A204.1 (cell line): ENCODE measurements at regions not wholly inside any gene's neighbourhood (a gene's known extent, or its start where the extent isn't known, plus 50 kb on each side); places are given as distances from the start of the nearest gene placed in this dataset.
"Not testable (repeated sequence)": the region's sequence is repeated elsewhere in the genome, so short reads cannot be mapped to it uniquely, and the experiment has no call there.

Source experiments
- FAIRE-seq: peaks from 2 replicates; lab custom pipeline; 2012; peaks lifted over from hg19 to GRCh38; lab: Jason Lieb, UNC

DNA sequence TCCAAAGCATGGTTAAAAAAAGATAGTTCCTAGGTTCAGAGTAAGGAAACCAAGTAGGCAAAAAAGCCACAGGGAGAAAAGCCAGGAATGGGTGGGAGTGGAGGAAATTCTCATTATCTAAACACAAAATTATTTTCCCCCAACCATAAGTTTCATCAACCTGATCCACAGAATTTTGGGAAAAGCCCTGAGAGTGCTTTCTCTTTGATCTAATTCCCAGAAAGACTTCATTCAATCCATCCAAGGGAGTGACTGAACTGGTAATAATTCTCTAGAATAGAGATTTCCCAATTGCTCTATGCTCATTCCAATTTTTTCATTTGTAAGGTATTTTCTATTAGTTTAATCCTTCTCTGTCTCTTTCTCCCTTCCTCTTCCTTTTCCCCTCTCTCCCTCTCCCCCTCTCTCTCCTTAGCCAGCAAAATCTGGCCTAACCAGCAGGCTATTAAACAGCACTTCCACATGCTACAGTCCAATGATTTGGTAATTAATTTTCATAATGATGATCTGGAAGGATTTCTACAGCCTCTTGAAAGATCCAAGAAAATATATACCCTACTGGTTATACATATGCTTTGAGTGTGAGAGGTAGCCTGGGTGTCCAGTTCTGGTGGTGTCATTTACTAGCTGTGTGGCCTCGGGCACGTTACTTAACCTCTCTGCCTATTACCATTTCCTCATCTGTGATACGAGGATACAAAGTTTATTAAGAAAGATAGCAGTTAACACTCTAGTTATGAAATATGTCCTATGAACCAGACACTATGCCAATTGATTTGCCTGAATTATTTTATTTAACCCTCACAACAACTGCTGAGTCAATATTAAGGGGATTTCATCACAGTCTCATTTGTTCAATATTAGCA lies 251.5 kb upstream of the RASGEF1B start:
- FAIRE-seq = no peak

DNA sequence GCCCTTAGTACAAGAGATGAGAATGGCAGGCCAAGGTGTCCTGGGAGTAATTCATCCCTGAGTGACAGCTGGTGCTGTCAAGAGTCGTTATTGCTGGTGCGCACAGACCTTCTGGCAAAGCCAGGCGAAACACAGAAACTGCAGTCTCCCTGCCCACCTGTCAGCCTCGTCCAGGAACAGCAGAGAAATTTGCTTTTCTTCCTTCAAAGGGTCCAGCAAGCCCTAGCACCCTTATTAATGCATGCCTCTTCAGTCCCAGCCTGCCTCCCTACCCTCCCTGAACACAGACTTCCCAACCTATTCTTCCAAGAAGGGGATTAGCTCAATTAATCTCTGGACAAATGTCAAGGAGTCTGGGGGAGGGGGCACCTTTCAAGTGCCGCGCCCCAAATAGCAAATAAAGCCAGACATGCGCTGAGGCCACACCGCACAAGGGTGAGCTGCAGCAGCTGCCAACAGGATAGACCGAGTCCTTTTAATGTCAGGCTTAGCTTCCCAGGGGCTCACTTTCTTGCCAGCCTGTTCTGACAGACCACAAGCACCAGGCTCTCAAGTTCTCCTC lies 250.7 kb upstream of the RASGEF1B start:
- no peak for FAIRE-seq

- FAIRE-seq = no peak
Observed at GRCh38 chr4:81715757-81716156, 244.1 kb upstream of the RASGEF1B start.

DNA sequence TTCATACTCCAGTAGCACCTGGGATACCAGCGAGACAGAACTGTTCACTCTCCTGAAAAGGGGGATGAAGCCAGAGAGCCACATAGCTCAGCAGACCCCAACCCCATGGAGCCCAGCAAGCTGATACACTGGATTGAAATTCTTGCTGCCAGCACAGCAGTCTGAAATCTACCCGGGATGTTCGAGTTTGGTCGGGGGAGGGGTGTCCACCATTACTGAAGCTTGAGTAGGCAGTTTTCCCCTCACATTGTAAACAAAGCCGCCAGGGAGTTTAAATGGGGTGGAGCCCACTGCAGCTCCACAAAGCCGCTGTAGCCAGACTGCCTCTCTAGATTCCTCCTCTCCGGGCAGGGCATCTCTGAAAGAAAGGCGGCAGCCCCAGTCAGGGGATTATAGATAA lies 243.7 kb upstream of the RASGEF1B start:
- FAIRE-seq = not testable (repeated sequence)

GRCh38 chr4:81714291-81714690 lies 242.6 kb upstream of the RASGEF1B start:
- FAIRE-seq = no peak

GRCh38 chr4:81712714-81713113 lies 241.0 kb upstream of the RASGEF1B start:
- no peak for FAIRE-seq

GRCh38 chr4:81704461-81704860 lies 232.8 kb upstream of the RASGEF1B start:
- FAIRE-seq = peak; percentile 56

- FAIRE-seq = no peak
Observed at GRCh38 chr4:81700189-81700588, 228.5 kb upstream of the RASGEF1B start.

GRCh38 chr4:81698538-81699296 lies 227.0 kb upstream of the RASGEF1B start:
- no peak for FAIRE-seq

- no peak for FAIRE-seq
Observed at GRCh38 chr4:81694176-81694913, 222.6 kb upstream of the RASGEF1B start.

- no peak for FAIRE-seq
Observed at GRCh38 chr4:81690871-81691270, 219.2 kb upstream of the RASGEF1B start.

GRCh38 chr4:81688085-81688484 lies 216.4 kb upstream of the RASGEF1B start:
- FAIRE-seq = no peak

DNA sequence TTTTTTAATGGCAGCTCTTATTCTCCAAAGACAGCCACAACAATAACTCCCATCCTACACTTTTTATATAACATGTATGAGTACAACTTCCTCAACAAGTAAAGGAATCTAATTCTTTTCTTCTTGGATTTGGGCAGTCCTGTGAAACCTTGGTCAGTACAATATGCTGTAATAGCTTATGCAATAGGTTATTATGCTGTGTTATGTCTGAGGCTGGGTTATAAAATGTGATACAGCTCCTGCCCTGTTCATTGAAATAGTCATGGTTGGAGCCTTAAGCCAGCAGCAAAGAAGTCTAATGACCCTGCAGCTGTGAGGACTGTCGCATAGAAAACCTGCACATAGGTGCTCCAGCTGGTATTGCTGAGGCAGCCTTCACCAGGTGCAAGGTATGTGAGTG lies 215.8 kb upstream of the RASGEF1B start:
- no peak for FAIRE-seq

- FAIRE-seq = no peak
Observed at GRCh38 chr4:81685104-81685503, 213.4 kb upstream of the RASGEF1B start.

GRCh38 chr4:81684352-81684751 lies 212.6 kb upstream of the RASGEF1B start:
- no peak for FAIRE-seq

DNA sequence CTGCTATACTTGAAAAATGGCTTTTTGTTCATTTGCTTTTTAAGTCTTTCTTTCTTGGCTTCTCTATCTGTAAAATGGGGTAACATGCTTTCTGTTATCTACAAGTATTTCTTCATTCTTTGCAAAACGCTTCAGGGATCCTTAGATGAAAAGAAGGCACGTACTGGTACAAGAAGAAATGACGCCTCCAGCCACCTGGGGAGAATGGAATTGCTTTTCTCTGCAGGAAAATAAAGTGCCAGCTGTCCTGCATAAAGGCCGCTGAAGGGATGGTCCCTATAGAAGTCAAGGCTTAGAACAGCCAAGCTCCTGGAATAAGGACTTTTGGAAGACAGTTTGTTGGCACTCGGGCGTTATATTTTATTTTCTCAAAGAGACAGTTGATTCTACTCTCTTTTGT lies 210.8 kb upstream of the RASGEF1B start:
- FAIRE-seq = no peak

DNA sequence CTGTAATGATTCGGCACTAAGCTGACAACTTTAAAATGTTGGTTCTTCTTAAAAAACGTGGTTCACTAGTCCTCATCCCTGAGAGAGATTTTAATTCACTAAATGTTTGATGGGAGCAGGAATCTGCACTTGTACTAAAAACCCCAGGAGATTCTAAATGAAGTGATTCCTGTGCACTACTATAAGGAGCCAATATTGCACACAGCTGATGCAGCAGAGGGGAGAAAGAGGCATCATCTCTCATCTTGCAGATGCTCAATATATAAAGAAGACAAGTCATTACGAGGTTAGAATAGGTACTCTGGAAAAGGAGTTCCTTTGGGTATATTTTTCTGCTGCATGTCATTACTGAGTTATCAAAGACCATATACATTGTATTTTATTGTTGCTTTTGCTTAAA lies 207.6 kb upstream of the RASGEF1B start:
- FAIRE-seq = no peak

DNA sequence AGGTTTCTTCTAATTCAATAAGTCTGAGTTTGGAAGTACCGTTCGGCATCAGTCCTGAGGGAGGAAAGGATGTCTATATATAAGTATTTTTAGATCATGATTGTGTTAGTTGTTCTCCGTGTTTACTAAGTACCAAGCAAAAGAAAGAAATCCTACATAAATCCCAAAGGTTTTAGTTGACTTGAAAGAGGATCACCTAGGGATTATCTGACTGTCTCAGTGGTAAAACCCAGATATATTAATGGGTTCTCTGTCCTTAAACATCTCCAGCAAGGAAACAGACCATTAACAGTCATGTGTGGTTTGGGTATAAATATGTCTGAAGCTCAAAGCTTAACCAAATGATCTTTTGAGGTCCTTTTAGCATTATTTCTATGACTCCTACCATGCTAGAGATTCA lies 207.1 kb upstream of the RASGEF1B start:
- FAIRE-seq = no peak

GRCh38 chr4:81676537-81676936 lies 204.8 kb upstream of the RASGEF1B start:
- FAIRE-seq = no peak

DNA sequence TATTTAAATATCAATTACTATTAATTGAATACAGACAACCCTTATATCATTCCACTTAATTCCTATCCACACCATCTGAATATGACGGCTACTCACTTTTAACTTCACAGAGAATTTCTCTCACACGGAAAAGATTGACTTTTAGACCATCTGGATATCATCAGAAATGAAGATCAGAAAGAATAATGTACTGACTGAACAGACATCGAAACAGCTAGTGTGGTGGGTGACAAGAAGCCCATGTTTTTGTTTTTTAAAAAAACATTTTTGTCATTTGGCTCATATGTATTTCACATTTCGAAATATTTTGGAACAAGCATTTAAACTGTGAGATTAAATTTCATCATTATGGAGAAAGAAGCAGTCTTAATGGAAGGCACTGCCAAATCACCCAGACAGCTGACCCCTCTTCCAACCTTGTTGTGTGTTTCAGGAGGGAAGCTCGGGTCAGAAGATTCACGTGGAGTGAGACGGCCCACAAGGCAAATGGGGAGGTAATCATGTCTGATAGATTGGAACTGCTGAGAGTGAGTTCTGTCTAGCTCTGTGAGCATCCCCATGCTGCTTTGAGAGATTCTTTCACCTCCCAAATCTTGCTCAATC lies 204.2 kb upstream of the RASGEF1B start:
- FAIRE-seq = no peak

- no peak for FAIRE-seq
Observed at GRCh38 chr4:81673961-81674360, 202.3 kb upstream of the RASGEF1B start.

GRCh38 chr4:81668328-81668727 lies 196.6 kb upstream of the RASGEF1B start:
- not testable (repeated sequence) for FAIRE-seq
